Activated CD8-positive, alpha-beta T cell treated with anti-CD3 and anti-CD28 coated beads, Interleukin-2, amount 10 ng/mL, durations not matched to agents 7 days and 5 days (primary cell): ENCODE measurements at regions not wholly inside any gene's neighbourhood (a gene's known extent, or its start where the extent isn't known, plus 50 kb on each side); places are given as distances from the start of the nearest gene placed in this dataset.

ENCODE experiments used
- ATAC-seq: fragments of 150-1000 bp; cut with Tn5 transposase; one replicate; pipeline ENCODE4 v1.10.0; 2021; ENCODE audit warnings: moderate library complexity
- CTCF ChIA-PET: fragments of 350-600 bp; sonication (Branson Sonifier 250); formaldehyde crosslinking; loops from one replicate; lab custom pipeline; 2021; ENCODE audit warnings: antibody characterized with exemption; lab: Charles Lee
- POLR2A ChIA-PET: fragments of 350-600 bp; sonication (Branson Sonifier 250); formaldehyde crosslinking; loops from one replicate; lab custom pipeline; 2021; ENCODE audit warnings: antibody characterized with exemption; lab: Charles Lee
- DNase-seq: peaks from one replicate; pipeline ENCODE4 v3.0.0-alpha.2; 2020
- H3K27ac Mint-ChIP-seq: one replicate; pipeline ENCODE4 v1.8.0; 2021; ENCODE audit warnings: mild to moderate bottlenecking, mixed read lengths
- H3K27me3 Mint-ChIP-seq: one replicate; pipeline ENCODE4 v1.8.0; 2021; ENCODE audit warnings: low read depth, mixed read lengths
- H3K36me3 Mint-ChIP-seq: one replicate; pipeline ENCODE4 v1.8.0; 2021; ENCODE audit warnings: low read depth, mixed read lengths
- H3K4me1 Mint-ChIP-seq: one replicate; pipeline ENCODE4 v1.8.0; 2021; ENCODE audit warnings: low read depth, mixed read lengths
- H3K4me3 Mint-ChIP-seq: one replicate; pipeline ENCODE4 v1.8.0; 2021; ENCODE audit warnings: mild to moderate bottlenecking, mixed read lengths
- H3K9me3 Mint-ChIP-seq: one replicate; pipeline ENCODE4 v1.8.0; 2022; ENCODE audit warnings: mixed read lengths; ENCODE audit not compliant: insufficient read depth

GRCh38 chr7:72524037-72524436 lies 111.9 kb upstream of the CALN1 start:
- no peaks in the 10 kb centered on the region for H3K9me3 Mint-ChIP-seq

GRCh38 chr7:72504061-72504706 lies 92.0 kb upstream of the CALN1 start:
- no peaks in the 10 kb centered on the region for H3K27me3 Mint-ChIP-seq
- no peak overlapping the region for H3K27ac Mint-ChIP-seq
- no peak for ATAC-seq
- DNase-seq = no peak
- ChIA-PET CTCF (no interaction called here), POLR2A (no interaction called here)
- H3K4me3 Mint-ChIP-seq = no peak overlapping the region
- H3K4me1 Mint-ChIP-seq = no peaks in the 10 kb centered on the region
- no peaks in the 10 kb centered on the region for H3K36me3 Mint-ChIP-seq
- H3K9me3 Mint-ChIP-seq = no peaks in the 10 kb centered on the region

More at GRCh38 chr7:72524037-72524436, 111.9 kb upstream of the CALN1 start:
- no peak overlapping the region for H3K27ac Mint-ChIP-seq
- no peak overlapping the region for H3K4me3 Mint-ChIP-seq
- DNase-seq (no peak), ATAC-seq (no peak)
- no peaks in the 10 kb centered on the region for H3K36me3 Mint-ChIP-seq
- ChIA-PET CTCF (no interaction called here), POLR2A (no interaction called here)
- H3K4me1 Mint-ChIP-seq = no peaks in the 10 kb centered on the region
- H3K27me3 Mint-ChIP-seq = no peaks in the 10 kb centered on the region

- Mint-ChIP-seq H3K36me3 (no peaks in the 10 kb centered on the region), H3K9me3 (no peaks in the 10 kb centered on the region), H3K4me3 (no peak overlapping the region), H3K27me3 (no peaks in the 10 kb centered on the region), H3K4me1 (no peaks in the 10 kb centered on the region), H3K27ac (no peak overlapping the region)
- CTCF ChIA-PET = no interaction called here
- DNase-seq (no peak), ATAC-seq (no peak)
- POLR2A ChIA-PET = no interaction called here
Measured at GRCh38 chr7:72503644-72504043, 91.5 kb upstream of the CALN1 start.

- ChIA-PET CTCF (interaction anchor here (0.9 to 2.3 kb wide), 3 partner anchors 8 to 624 kb away, joined by 3 to 6 read pairs (median 3); no protein-coding TSS in a partner anchor), POLR2A (no interaction called here)
- DNase-seq (no peak), ATAC-seq (no peak)
- peaks cover 7% of the 10 kb centered on the region for H3K9me3 Mint-ChIP-seq
- no peak overlapping the region for H3K4me3 Mint-ChIP-seq
- H3K36me3 Mint-ChIP-seq = no peaks in the 10 kb centered on the region
- no peaks in the 10 kb centered on the region for H3K4me1 Mint-ChIP-seq
- no peak overlapping the region for H3K27ac Mint-ChIP-seq
- H3K27me3 Mint-ChIP-seq = no peaks in the 10 kb centered on the region
Measured at GRCh38 chr7:72494807-72495206, 82.7 kb upstream of the CALN1 start.

GRCh38 chr7:72493850-72494661 lies 81.9 kb upstream of the CALN1 start:
- POLR2A ChIA-PET = interaction anchor here (0.6 to 0.8 kb wide), 3 partner anchors 9 to 1840 kb away, joined by 3 to 4 read pairs (median 3); no protein-coding TSS in a partner anchor
- H3K9me3 Mint-ChIP-seq = peaks cover 7% of the 10 kb centered on the region
- H3K27ac Mint-ChIP-seq = no peak overlapping the region
- H3K27me3 Mint-ChIP-seq = no peaks in the 10 kb centered on the region
- ATAC-seq = no peak
- CTCF ChIA-PET = interaction anchor here (0.9 to 2.3 kb wide), 4 partner anchors 9 to 742 kb away, joined by 3 to 6 read pairs (median 4); no protein-coding TSS in a partner anchor
- no peaks in the 10 kb centered on the region for H3K4me1 Mint-ChIP-seq
- no peak overlapping the region for H3K4me3 Mint-ChIP-seq
- DNase-seq = peak; percentile 63
- no peaks in the 10 kb centered on the region for H3K36me3 Mint-ChIP-seq

- H3K27ac Mint-ChIP-seq = no peak overlapping the region
- no peak for ATAC-seq
- DNase-seq = no peak
- H3K4me3 Mint-ChIP-seq = no peak overlapping the region
- no peaks in the 10 kb centered on the region for H3K27me3 Mint-ChIP-seq
- H3K9me3 Mint-ChIP-seq = peaks cover 10% of the 10 kb centered on the region
- CTCF ChIA-PET = no interaction called here
- POLR2A ChIA-PET = no interaction called here
- no peaks in the 10 kb centered on the region for H3K4me1 Mint-ChIP-seq
- no peaks in the 10 kb centered on the region for H3K36me3 Mint-ChIP-seq
Measured at GRCh38 chr7:72492461-72493065, 80.4 kb upstream of the CALN1 start.

GRCh38 chr7:72490301-72490700 lies 78.2 kb upstream of the CALN1 start:
- ATAC-seq (no peak), DNase-seq (no peak)
- peaks cover 7% of the 10 kb centered on the region for H3K9me3 Mint-ChIP-seq
- H3K27ac Mint-ChIP-seq = no peak overlapping the region
- no peaks in the 10 kb centered on the region for H3K4me1 Mint-ChIP-seq
- ChIA-PET CTCF (no interaction called here), POLR2A (no interaction called here)
- no peaks in the 10 kb centered on the region for H3K27me3 Mint-ChIP-seq
- no peak overlapping the region for H3K4me3 Mint-ChIP-seq
- no peaks in the 10 kb centered on the region for H3K36me3 Mint-ChIP-seq

GRCh38 chr7:72481934-72482333 lies 69.8 kb upstream of the CALN1 start:
- no peak for ATAC-seq
- ChIA-PET POLR2A (no interaction called here), CTCF (no interaction called here)
- Mint-ChIP-seq H3K4me3 (no peak overlapping the region), H3K4me1 (no peaks in the 10 kb centered on the region), H3K27me3 (no peaks in the 10 kb centered on the region), H3K36me3 (no peaks in the 10 kb centered on the region), H3K27ac (no peak overlapping the region), H3K9me3 (no peaks in the 10 kb centered on the region)
- DNase-seq = no peak

- Mint-ChIP-seq H3K27me3 (no peaks in the 10 kb centered on the region), H3K27ac (no peak overlapping the region), H3K4me1 (no peaks in the 10 kb centered on the region), H3K9me3 (no peaks in the 10 kb centered on the region), H3K36me3 (no peaks in the 10 kb centered on the region), H3K4me3 (no peak overlapping the region)
- ChIA-PET CTCF (interaction anchor here (0.6 kb wide), 1 partner anchor 10 kb away, joined by 3 read pairs; no protein-coding TSS in a partner anchor), POLR2A (no interaction called here)
- DNase-seq (no peak), ATAC-seq (no peak)
Measured at GRCh38 chr7:72476608-72477305, 64.6 kb upstream of the CALN1 start.

GRCh38 chr7:72467237-72467636 lies 55.1 kb upstream of the CALN1 start:
- DNase-seq = no peak
- H3K9me3 Mint-ChIP-seq = no peaks in the 10 kb centered on the region
- H3K36me3 Mint-ChIP-seq = no peaks in the 10 kb centered on the region
- ATAC-seq = no peak
- POLR2A ChIA-PET = no interaction called here
- no peaks in the 10 kb centered on the region for H3K27me3 Mint-ChIP-seq
- no peaks in the 10 kb centered on the region for H3K4me1 Mint-ChIP-seq
- no peak overlapping the region for H3K4me3 Mint-ChIP-seq
- CTCF ChIA-PET = no interaction called here
- no peak overlapping the region for H3K27ac Mint-ChIP-seq

GRCh38 chr7:72466797-72467196 lies 54.7 kb upstream of the CALN1 start:
- Mint-ChIP-seq H3K36me3 (no peaks in the 10 kb centered on the region), H3K4me1 (no peaks in the 10 kb centered on the region), H3K27me3 (no peaks in the 10 kb centered on the region), H3K27ac (no peak overlapping the region), H3K9me3 (no peaks in the 10 kb centered on the region), H3K4me3 (no peak overlapping the region)
- no peak for DNase-seq
- ChIA-PET POLR2A (no interaction called here), CTCF (no interaction called here)
- ATAC-seq = no peak
